Jurkat, Clone E6-1 (cell line): ENCODE measurements at regions not wholly inside any gene's neighbourhood (a gene's known extent, or its start where the extent isn't known, plus 50 kb on each side); places are given as distances from the start of the nearest gene placed in this dataset.
"Not testable (repeated sequence)": the region's sequence is repeated elsewhere in the genome, so short reads cannot be mapped to it uniquely, and the experiment has no call there.

Experiments
- DNase-seq: peaks from one replicate; pipeline ENCODE4 v3.0.0-alpha.2; 2011; ENCODE audit warnings: low read depth, low spot score
- H3K4me3 ChIP-seq: 2 replicates; pipeline ENCODE4 v1.5.1; 2011; ENCODE audit warnings: mild to moderate bottlenecking, low read length, control low read depth, moderate library complexity

DNA sequence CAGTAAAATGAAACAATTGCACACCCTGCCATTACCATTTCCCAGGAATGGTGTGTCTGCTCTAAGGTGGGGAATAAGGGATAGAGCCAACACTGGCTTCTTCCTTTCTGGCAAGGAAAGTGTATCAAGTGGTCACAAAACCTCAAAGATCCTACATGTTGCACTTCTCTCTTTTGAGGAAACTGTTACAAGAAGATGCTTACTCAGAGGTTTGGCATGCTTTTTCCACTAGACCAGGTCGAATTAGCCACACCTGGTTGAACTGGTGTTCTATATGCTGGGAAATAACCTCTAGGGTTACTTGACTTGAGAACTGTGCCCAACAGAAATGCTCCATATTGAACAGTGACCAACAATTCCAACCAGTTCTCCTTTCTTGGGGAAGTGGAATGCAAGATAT, 102.9 kb downstream of the LRRN1 start:
- no peak for DNase-seq
- H3K4me3 ChIP-seq = no peak overlapping the region

- no peak for DNase-seq
These were observed 106.9 kb downstream of the LRRN1 start for GRCh38 chr3:3906171-3906570.

GRCh38 chr3:3907023-3907422, 107.8 kb downstream of the LRRN1 start:
- DNase-seq = no peak
- H3K4me3 ChIP-seq = no peak overlapping the region

More at GRCh38 chr3:3906171-3906570, 106.9 kb downstream of the LRRN1 start:
- no peak overlapping the region for H3K4me3 ChIP-seq

GRCh38 chr3:3918763-3919162, 119.5 kb downstream of the LRRN1 start:
- DNase-seq = no peak
- H3K4me3 ChIP-seq = no peak overlapping the region

- no peak for DNase-seq
- no peak overlapping the region for H3K4me3 ChIP-seq
These were observed 120.1 kb downstream of the LRRN1 start for GRCh38 chr3:3919316-3919715.

DNA sequence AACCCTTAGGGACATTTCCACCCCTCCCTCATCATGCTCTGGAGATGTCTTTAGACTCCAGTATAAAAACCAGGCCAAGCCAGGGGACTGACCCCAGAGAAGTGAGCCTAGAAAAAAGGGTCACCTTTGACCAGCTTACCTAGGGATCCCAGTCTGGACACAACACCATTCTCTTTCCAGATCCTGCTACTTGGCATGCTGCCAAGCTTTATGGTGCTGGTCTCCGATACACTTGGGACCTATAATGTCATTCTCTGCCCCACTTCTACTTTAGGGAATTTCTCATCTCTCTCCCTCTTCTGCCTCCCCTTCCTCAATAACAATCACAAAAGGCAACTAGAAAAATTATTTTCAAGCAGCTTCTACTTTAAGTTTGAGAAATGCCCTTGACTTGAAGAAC, 124.4 kb downstream of the LRRN1 start:
- DNase-seq = no peak
- no peak overlapping the region for H3K4me3 ChIP-seq

- DNase-seq = no peak
These were observed 128.0 kb downstream of the LRRN1 start for GRCh38 chr3:3927198-3927597.

DNA sequence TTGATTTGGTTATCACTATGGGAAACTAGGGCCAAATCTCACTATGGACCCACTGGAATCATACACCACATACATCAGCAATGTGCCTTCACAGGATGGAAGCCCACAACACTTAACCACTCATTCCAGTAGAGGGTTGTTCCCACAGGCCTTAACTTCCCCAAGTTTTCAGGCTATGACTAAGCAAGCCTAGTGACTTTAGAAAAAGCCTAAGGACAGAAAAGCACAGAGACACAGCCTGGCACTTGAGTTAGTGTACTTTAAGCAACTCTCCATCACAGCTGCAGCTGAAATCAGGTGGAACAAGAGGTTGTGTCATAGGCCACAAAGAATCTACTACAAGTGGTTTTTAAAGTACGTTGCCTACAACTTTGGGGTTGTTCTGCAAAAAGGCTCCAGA, 128.7 kb downstream of the LRRN1 start:
- no peak for DNase-seq
- no peak overlapping the region for H3K4me3 ChIP-seq

More at GRCh38 chr3:3927198-3927597, 128.0 kb downstream of the LRRN1 start:
- no peak overlapping the region for H3K4me3 ChIP-seq

GRCh38 chr3:3941380-3941779, 142.1 kb downstream of the LRRN1 start:
- H3K4me3 ChIP-seq, DNase-seq: not testable (repeated sequence)

DNA sequence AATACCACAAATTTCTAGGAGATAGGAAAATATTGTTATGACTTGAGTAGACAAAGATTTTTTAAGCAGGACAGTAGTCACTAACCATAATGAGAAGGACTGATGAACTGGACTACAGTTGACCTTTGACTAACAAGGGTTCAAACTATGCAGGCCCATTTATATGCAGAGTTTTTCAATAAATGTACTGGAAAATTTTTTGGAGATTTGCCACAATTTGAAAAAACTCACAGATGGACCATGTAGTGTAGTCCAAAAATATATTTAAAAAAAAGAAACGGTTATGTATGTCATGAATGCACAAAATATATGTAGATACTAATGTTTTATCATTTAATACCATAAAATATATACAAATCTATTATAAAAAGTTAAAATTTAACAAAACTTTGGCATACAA, 151.8 kb downstream of the LRRN1 start:
- DNase-seq = no peak

GRCh38 chr3:3951501-3951900, 152.3 kb downstream of the LRRN1 start:
- H3K4me3 ChIP-seq = no peak overlapping the region
- no peak for DNase-seq

More for the DNA sequence above, 151.8 kb downstream of the LRRN1 start:
- no peak overlapping the region for H3K4me3 ChIP-seq

- H3K4me3 ChIP-seq, DNase-seq: not testable (repeated sequence)
These were observed 163.6 kb downstream of the LRRN1 start for GRCh38 chr3:3962867-3963266.

GRCh38 chr3:3984053-3984452, 184.8 kb downstream of the LRRN1 start:
- no peak overlapping the region for H3K4me3 ChIP-seq
- DNase-seq = no peak

GRCh38 chr3:3991598-3991997, 192.4 kb downstream of the LRRN1 start:
- no peak for DNase-seq
- no peak overlapping the region for H3K4me3 ChIP-seq

GRCh38 chr3:3992312-3992874, 193.2 kb downstream of the LRRN1 start:
- H3K4me3 ChIP-seq = no peak overlapping the region
- DNase-seq = no peak

GRCh38 chr3:3998140-3998922, 199.1 kb downstream of the LRRN1 start:
- H3K4me3 ChIP-seq = no peak overlapping the region
- peak; percentile 76 for DNase-seq

- not testable (repeated sequence) for H3K4me3 ChIP-seq, DNase-seq
These were observed 200.1 kb downstream of the LRRN1 start for GRCh38 chr3:3999340-3999739.

DNA sequence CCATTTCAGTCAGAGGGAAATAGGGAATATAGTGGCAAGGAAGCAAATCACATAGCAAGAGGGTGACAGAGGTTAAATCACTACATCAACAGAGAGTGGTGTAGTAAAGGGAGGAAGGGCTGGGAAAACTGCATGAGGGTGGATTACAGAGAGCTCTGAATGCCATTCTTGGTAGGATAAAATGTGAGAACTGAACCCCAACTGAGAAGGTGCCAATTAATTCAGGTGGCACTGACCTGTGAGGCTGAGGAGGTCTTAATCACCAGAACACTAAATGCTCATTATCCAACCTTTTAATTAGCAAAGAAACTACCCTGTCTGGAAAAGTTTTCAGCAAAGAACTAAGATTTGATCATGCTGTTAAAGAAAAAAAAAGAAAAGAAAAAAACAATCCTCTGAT, 202.7 kb downstream of the LRRN1 start:
- DNase-seq = no peak
- no peak overlapping the region for H3K4me3 ChIP-seq

GRCh38 chr3:4006288-4006687, 207.1 kb downstream of the LRRN1 start:
- H3K4me3 ChIP-seq = no peak overlapping the region
- no peak for DNase-seq

DNA sequence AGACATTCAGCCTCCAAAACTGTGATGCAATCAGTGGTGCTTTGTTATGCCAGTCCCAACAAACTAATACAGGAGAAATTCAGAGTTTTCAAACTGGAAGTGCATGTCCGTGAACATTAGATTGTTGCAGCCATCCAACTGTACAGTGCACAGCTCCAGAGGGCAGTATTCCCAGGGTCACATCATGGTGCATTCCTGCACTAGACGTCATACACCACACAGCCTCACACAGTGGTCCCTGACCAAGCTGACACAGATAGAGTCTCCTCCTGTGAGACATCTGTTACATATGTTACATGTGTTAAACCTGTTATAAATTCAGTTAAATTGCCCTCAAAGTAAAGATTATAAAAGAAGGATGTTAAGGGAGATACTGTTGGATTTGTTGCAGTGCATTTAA, 209.0 kb downstream of the LRRN1 start:
- no peak for DNase-seq
- no peak overlapping the region for H3K4me3 ChIP-seq

- no peak overlapping the region for H3K4me3 ChIP-seq
- no peak for DNase-seq
These were observed 211.9 kb downstream of the LRRN1 start for GRCh38 chr3:4011166-4011565.
